ENCODE measurements at regions not wholly inside any gene's neighbourhood (a gene's known extent, or its start where the extent isn't known, plus 50 kb on each side); places are given as distances from the start of the nearest gene placed in this dataset.

DNA sequence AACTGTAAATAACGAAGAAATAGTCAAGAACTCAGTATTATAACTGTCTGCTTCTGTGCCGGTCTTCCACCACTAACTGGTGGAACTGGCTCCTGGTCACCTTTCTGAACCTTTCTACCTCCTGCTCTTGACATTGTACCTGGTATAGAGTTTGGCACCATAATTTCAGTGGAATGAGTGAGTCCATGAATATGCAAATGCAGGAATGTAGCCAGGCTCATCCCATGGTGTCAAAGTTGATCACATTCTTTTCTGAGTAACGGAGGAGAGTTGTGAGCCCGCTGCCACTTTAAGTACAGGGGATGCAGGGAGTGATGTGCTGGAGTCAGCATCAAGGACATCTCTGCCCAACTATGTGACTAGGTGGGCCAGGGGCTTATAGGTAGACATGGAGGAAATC is 207.9 kb upstream of the HS3ST1 start:
- TF ChIP-seq, protein P1, sequence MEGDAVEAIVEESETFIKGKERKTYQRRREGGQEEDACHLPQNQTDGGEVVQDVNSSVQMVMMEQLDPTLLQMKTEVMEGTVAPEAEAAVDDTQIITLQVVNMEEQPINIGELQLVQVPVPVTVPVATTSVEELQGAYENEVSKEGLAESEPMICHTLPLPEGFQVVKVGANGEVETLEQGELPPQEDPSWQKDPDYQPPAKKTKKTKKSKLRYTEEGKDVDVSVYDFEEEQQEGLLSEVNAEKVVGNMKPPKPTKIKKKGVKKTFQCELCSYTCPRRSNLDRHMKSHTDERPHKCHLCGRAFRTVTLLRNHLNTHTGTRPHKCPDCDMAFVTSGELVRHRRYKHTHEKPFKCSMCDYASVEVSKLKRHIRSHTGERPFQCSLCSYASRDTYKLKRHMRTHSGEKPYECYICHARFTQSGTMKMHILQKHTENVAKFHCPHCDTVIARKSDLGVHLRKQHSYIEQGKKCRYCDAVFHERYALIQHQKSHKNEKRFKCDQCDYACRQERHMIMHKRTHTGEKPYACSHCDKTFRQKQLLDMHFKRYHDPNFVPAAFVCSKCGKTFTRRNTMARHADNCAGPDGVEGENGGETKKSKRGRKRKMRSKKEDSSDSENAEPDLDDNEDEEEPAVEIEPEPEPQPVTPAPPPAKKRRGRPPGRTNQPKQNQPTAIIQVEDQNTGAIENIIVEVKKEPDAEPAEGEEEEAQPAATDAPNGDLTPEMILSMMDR (IDR thresholded peaks at IDR 0.05 in 4 of 5, conservative IDR thresholded peaks at IDR 0.05 in 1 of 5), result no peak
- no peak for TF ChIP-seq POLR2A (IDR thresholded peaks at IDR 0.05)
